Activated T-cell treated with anti-CD3 and anti-CD28 coated beads, Interleukin-2, amount 50 U/mL, for 24 hours (primary cell): ENCODE measurements at regions not wholly inside any gene's neighbourhood (a gene's known extent, or its start where the extent isn't known, plus 50 kb on each side); places are given as distances from the start of the nearest gene placed in this dataset.
"Not testable (repeated sequence)": the region's sequence is repeated elsewhere in the genome, so short reads cannot be mapped to it uniquely, and the experiment has no call there.

Source experiments
- DNase-seq: peaks from one replicate; pipeline ENCODE4 v3.0.0-alpha.2; 2020
- H3K27ac Mint-ChIP-seq: 2 replicates; pipeline ENCODE4 v1.8.0; 2020; ENCODE audit warnings: mild to moderate bottlenecking, mixed read lengths
- H3K27me3 Mint-ChIP-seq: 2 replicates; pipeline ENCODE4 v1.8.0; 2020; ENCODE audit warnings: mixed read lengths
- H3K36me3 Mint-ChIP-seq: 2 replicates; pipeline ENCODE4 v1.8.0; 2020; ENCODE audit warnings: low read depth, mixed read lengths
- H3K4me1 Mint-ChIP-seq: 2 replicates; pipeline ENCODE4 v1.8.0; 2020; ENCODE audit warnings: low read depth, mixed read lengths
- H3K4me3 Mint-ChIP-seq: 2 replicates; pipeline ENCODE4 v1.8.0; 2020; ENCODE audit warnings: mild to moderate bottlenecking, moderate library complexity, mixed read lengths
- H3K9me3 Mint-ChIP-seq: 2 replicates; pipeline ENCODE4 v1.8.0; 2020; ENCODE audit warnings: mixed read lengths

GRCh38 chr4:117916728-117917127, 117.6 kb upstream of the NDST3 start:
- H3K4me3 Mint-ChIP-seq: no peak overlapping the region
- H3K27ac Mint-ChIP-seq: no peak overlapping the region
- no peaks in the 10 kb centered on the region for H3K27me3 Mint-ChIP-seq
- H3K9me3 Mint-ChIP-seq: peaks cover 2% of the 10 kb centered on the region
- no peak for DNase-seq
- H3K36me3 Mint-ChIP-seq: no peaks in the 10 kb centered on the region
- no peaks in the 10 kb centered on the region for H3K4me1 Mint-ChIP-seq

- not testable (repeated sequence) for H3K4me3 Mint-ChIP-seq, H3K36me3 Mint-ChIP-seq, DNase-seq, H3K4me1 Mint-ChIP-seq, H3K27ac Mint-ChIP-seq, H3K9me3 Mint-ChIP-seq, H3K27me3 Mint-ChIP-seq
These were observed 112.0 kb upstream of the NDST3 start for GRCh38 chr4:117922311-117922710.

GRCh38 chr4:117927823-117928222, 106.5 kb upstream of the NDST3 start:
- H3K27me3 Mint-ChIP-seq, H3K4me1 Mint-ChIP-seq, H3K9me3 Mint-ChIP-seq, DNase-seq, H3K4me3 Mint-ChIP-seq, H3K27ac Mint-ChIP-seq, H3K36me3 Mint-ChIP-seq: not testable (repeated sequence)

GRCh38 chr4:117941611-117942010, 92.7 kb upstream of the NDST3 start:
- no peaks in the 10 kb centered on the region for H3K36me3 Mint-ChIP-seq
- H3K27ac Mint-ChIP-seq: no peak overlapping the region
- no peak overlapping the region for H3K4me3 Mint-ChIP-seq

GRCh38 chr4:117949621-117950020, 84.7 kb upstream of the NDST3 start:
- DNase-seq: no peak
- Mint-ChIP-seq H3K36me3 (no peaks in the 10 kb centered on the region), H3K4me1 (no peaks in the 10 kb centered on the region), H3K9me3 (peaks cover 5% of the 10 kb centered on the region), H3K4me3 (no peak overlapping the region), H3K27me3 (no peaks in the 10 kb centered on the region), H3K27ac (no peak overlapping the region)

More at GRCh38 chr4:117941611-117942010, 92.7 kb upstream of the NDST3 start:
- H3K27me3 Mint-ChIP-seq: no peaks in the 10 kb centered on the region
- H3K4me1 Mint-ChIP-seq: no peaks in the 10 kb centered on the region
- DNase-seq: no peak
- H3K9me3 Mint-ChIP-seq: peaks cover 8% of the 10 kb centered on the region

- H3K27ac Mint-ChIP-seq: no peak overlapping the region
- H3K4me1 Mint-ChIP-seq: no peaks in the 10 kb centered on the region
- H3K36me3 Mint-ChIP-seq: no peaks in the 10 kb centered on the region
- H3K27me3 Mint-ChIP-seq: no peaks in the 10 kb centered on the region
- H3K4me3 Mint-ChIP-seq: no peak overlapping the region
- peaks cover 2% of the 10 kb centered on the region for H3K9me3 Mint-ChIP-seq
- DNase-seq: no peak
These were observed 76.7 kb upstream of the NDST3 start for GRCh38 chr4:117957571-117957970.

- Mint-ChIP-seq H3K27ac (no peak overlapping the region), H3K4me3 (no peak overlapping the region), H3K9me3 (peaks cover 4% of the 10 kb centered on the region), H3K27me3 (no peaks in the 10 kb centered on the region), H3K4me1 (no peaks in the 10 kb centered on the region), H3K36me3 (no peaks in the 10 kb centered on the region)
- DNase-seq: no peak
These were observed 68.7 kb upstream of the NDST3 start for GRCh38 chr4:117965622-117966021.

GRCh38 chr4:117968606-117969005, 65.7 kb upstream of the NDST3 start:
- Mint-ChIP-seq H3K4me1 (no peaks in the 10 kb centered on the region), H3K27ac (no peak overlapping the region), H3K36me3 (no peaks in the 10 kb centered on the region), H3K9me3 (peaks cover 4% of the 10 kb centered on the region), H3K27me3 (no peaks in the 10 kb centered on the region), H3K4me3 (no peak overlapping the region)
- DNase-seq: no peak

GRCh38 chr4:117971403-117971802, 62.9 kb upstream of the NDST3 start:
- no peaks in the 10 kb centered on the region for H3K9me3 Mint-ChIP-seq
- no peaks in the 10 kb centered on the region for H3K4me1 Mint-ChIP-seq
- no peaks in the 10 kb centered on the region for H3K36me3 Mint-ChIP-seq
- H3K4me3 Mint-ChIP-seq: no peak overlapping the region
- no peak for DNase-seq
- no peak overlapping the region for H3K27ac Mint-ChIP-seq
- no peaks in the 10 kb centered on the region for H3K27me3 Mint-ChIP-seq

GRCh38 chr4:117983541-117984365, 50.5 kb upstream of the NDST3 start:
- DNase-seq: no peak
- no peaks in the 10 kb centered on the region for H3K9me3 Mint-ChIP-seq
- no peaks in the 10 kb centered on the region for H3K27me3 Mint-ChIP-seq
- no peak overlapping the region for H3K27ac Mint-ChIP-seq
- no peak overlapping the region for H3K4me3 Mint-ChIP-seq
- H3K36me3 Mint-ChIP-seq: no peaks in the 10 kb centered on the region
- H3K4me1 Mint-ChIP-seq: peaks cover 3% of the 10 kb centered on the region

GRCh38 chr4:117984366-117984680, 50.0 kb upstream of the NDST3 start:
- H3K27ac Mint-ChIP-seq: no peak overlapping the region
- peaks cover 3% of the 10 kb centered on the region for H3K4me1 Mint-ChIP-seq
- H3K4me3 Mint-ChIP-seq: no peak overlapping the region
- H3K27me3 Mint-ChIP-seq: no peaks in the 10 kb centered on the region
- no peaks in the 10 kb centered on the region for H3K36me3 Mint-ChIP-seq
- H3K9me3 Mint-ChIP-seq: no peaks in the 10 kb centered on the region
- no peak for DNase-seq
